GM12865 (cell line): ENCODE measurements at regions not wholly inside any gene's neighbourhood (a gene's known extent, or its start where the extent isn't known, plus 50 kb on each side); places are given as distances from the start of the nearest gene placed in this dataset.

Experiments
- DNase-seq: peaks from one replicate; pipeline ENCODE4 v3.0.0; 2010; ENCODE audit warnings: low read depth
- H3K4me3 ChIP-seq: 2 replicates; pipeline ENCODE4 v1.5.1; 2011; ENCODE audit warnings: mild to moderate bottlenecking, low read depth, low read length, control low read depth
- TF ChIP-seq, protein P1 (sequence below): IDR thresholded peaks from 2 replicates; pipeline ENCODE4 v1.5.1; 2011; ENCODE audit warnings: low read length, control low read depth, low read depth, inconsistent platforms; ENCODE audit not compliant: insufficient read depth; ENCODE audit errors: missing control alignments

DNA sequence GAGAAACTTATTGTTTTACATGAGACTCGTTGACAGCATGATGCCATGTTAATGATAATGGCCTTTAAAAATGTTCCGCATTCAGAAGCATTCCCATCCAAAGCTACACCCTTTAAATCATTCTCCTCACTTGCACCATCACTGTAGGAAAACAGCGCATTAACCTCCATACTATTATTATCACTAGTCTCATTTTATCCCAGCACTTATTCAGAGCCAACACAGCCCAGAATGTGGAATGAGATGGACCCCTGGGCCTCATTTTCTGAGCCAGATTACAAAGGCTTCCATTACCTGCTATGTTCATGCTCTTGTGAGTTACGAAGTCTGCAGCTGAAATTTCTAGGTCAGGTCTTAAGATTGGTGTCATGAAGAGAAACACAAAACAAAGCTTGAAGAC, 159.4 kb downstream of the HS3ST3A1 start:
- H3K4me3 ChIP-seq = no peak overlapping the region
- TF ChIP-seq, protein P1, sequence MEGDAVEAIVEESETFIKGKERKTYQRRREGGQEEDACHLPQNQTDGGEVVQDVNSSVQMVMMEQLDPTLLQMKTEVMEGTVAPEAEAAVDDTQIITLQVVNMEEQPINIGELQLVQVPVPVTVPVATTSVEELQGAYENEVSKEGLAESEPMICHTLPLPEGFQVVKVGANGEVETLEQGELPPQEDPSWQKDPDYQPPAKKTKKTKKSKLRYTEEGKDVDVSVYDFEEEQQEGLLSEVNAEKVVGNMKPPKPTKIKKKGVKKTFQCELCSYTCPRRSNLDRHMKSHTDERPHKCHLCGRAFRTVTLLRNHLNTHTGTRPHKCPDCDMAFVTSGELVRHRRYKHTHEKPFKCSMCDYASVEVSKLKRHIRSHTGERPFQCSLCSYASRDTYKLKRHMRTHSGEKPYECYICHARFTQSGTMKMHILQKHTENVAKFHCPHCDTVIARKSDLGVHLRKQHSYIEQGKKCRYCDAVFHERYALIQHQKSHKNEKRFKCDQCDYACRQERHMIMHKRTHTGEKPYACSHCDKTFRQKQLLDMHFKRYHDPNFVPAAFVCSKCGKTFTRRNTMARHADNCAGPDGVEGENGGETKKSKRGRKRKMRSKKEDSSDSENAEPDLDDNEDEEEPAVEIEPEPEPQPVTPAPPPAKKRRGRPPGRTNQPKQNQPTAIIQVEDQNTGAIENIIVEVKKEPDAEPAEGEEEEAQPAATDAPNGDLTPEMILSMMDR = no peak
- DNase-seq = no peak

DNA sequence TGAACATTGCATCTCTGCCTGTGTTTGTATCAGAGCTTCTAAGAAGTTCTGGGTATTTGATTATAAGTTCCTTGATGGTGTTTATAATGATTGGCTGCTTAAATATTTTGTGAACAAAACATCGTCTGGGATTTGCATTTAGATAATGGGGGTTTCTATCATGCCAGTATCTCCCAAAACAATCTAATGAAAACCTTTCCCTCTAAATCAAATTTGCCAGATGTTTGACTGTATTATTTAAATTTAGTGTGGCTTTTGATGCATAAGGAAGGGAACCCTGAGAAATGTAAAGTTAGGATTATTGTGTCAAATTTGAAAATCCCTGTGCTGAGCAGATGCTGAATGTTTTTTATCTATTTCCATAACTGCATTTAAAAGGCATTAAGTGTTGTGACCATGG, 159.9 kb downstream of the HS3ST3A1 start:
- TF ChIP-seq, protein P1 = no peak
- DNase-seq = no peak
- H3K4me3 ChIP-seq = no peak overlapping the region

DNA sequence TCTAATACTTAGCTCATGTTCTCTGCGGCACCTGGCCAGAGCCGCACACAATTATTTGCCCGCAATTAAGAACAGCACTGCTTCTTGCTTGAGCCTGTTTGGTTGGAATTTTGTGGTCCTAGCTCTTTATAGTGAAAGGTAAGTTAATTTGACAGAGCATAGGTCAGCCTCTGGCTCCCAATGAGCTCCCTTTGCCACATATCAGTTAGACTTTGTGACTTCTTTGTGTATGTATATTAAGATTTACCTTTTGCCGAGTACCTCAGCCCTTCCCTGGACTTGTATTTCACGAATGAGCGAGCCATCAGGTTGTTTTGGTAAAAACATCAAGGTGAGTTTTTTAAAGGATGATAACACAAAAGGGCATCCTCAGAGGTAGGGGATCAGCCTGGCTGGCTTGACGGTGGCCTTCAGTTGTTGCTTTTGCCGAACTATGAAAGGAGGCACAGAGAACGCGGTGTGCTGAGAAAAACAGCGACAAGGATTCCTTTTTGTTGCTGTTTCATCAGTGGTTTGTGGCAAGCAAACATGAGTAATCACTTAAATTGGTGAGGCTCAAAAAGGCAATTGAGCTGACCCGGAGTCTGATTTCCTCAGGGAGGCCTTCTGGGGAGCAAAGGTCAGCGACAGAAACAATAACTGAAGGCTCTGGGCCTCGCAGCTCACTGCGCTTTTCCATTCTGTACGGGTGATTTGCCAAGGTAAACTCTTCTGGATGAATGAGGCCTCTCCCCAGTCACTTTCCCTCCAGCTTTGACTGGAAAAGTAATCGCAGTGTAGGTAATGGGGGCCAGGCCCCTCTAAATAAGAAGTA, 163.6 kb downstream of the HS3ST3A1 start:
- DNase-seq = no peak
- no peak overlapping the region for H3K4me3 ChIP-seq
- TF ChIP-seq, protein P1 = no peak

DNA sequence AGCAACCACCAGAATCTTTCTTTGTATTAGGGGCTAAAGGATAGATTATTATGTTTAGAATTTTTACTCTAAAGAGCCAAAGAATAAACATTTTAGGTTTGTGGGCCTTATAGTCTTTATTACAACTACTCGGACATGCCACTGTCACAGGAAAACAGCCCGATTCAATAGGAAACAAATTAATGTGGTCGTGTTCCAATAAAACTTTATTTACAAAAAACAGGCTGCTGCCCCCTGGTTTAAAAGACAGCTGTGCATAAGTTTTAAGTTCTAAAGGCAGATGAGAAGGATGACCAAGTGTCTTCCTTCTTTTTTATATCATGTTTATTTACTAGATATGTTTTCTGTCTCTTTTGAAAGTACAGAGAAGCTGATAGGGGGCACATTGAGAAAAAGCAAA, 166.5 kb downstream of the HS3ST3A1 start:
- no peak overlapping the region for H3K4me3 ChIP-seq
- TF ChIP-seq, protein P1 = no peak
- no peak for DNase-seq

DNA sequence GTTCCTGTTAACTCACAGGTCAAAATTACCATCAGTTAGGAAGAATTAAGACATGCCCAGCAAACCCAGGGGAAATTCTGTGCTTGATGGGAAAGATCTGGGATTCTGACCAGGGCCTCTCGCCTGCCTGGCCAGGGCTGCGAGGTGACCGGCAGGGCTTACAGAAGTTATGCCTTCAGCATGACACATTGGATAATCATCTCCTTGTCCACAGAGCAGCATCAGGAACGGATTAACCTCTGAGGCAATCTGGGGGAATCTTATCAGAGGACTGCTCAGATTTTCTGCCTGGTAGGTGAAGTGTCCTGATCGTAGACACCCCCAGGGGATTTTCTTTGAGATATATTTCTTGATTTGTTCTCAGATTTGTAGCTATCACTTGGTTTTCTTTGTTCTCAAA, 172.5 kb downstream of the HS3ST3A1 start:
- TF ChIP-seq, protein P1 = no peak
- no peak for DNase-seq
- no peak overlapping the region for H3K4me3 ChIP-seq

DNA sequence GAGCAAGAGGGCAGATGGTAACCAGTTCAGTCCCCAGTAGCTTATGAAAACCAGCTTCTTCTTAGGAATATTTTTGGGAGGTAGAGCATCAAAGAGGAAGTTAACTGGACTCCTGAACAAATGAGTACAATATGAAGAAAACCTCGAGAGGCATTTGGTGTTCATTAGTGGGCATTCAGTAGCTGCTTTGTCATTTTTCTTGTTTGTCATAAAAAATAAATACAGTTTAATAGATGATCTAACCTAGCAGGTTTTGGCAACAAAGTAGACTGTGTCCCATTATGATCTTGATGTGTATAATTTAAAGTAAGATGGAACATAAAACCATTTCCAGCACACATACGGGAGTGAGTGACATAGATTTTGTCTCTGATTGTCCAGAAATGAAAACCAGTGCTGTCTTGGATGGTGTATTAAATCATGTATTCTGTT, 173.1 kb downstream of the HS3ST3A1 start:
- TF ChIP-seq, protein P1 = no peak
- H3K4me3 ChIP-seq = no peak overlapping the region
- DNase-seq = no peak

DNA sequence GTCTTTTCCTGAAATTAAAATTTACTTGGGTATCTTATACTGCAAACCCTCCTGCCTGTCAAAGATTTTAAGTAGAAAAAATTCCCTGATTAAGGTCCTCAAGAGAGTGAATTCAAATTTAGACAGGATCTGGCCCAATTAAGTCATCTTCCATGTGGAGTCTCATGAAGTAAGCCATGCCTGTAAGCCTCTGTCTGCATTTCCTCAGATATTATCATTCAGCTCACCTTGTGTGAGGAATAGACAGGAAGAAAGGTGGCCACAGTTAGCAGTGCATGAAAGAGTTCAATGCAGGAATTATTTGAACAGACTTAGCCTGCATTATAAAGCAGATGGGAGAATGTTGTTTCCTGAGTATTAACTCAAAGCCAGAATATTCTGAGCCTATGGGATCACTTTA, 174.7 kb downstream of the HS3ST3A1 start:
- DNase-seq = no peak

More for the DNA sequence above, 174.7 kb downstream of the HS3ST3A1 start:
- TF ChIP-seq, protein P1 = no peak
- H3K4me3 ChIP-seq = no peak overlapping the region
